Panc1 (cell line): ENCODE measurements at regions not wholly inside any gene's neighbourhood (a gene's known extent, or its start where the extent isn't known, plus 50 kb on each side); places are given as distances from the start of the nearest gene placed in this dataset.

Source experiments
- ATAC-seq: fragments of 200-7000 bp; cut with Tn5 transposase; 2 replicates; pipeline ENCODE4 v1.9.1; 2020; ENCODE audit warnings: mild to moderate bottlenecking, moderate library complexity
- BruUV-seq: library from RNA; stranded (reverse); fragments of 400-500 nt; replicated peaks from 2 replicates; lab custom pipeline; 2021; lab: Mats Ljungman, UMichigan
- CTCF ChIA-PET: fragments of 300-600 bp; sonication (Branson Sonifier 250); formaldehyde crosslinking; loops from one replicate; lab custom pipeline; 2022; ENCODE audit warnings: antibody characterized with exemption; lab: Charles Lee
- POLR2A ChIA-PET: fragments of 300-600 bp; sonication (Branson Sonifier 250); formaldehyde crosslinking; loops from one replicate; lab custom pipeline; 2022; ENCODE audit warnings: antibody characterized with exemption; lab: Charles Lee
- DNase-seq: peaks from one replicate; pipeline ENCODE4 v3.0.0-alpha.2; 2010; ENCODE audit warnings: low read depth, low spot score
- H3K27ac ChIP-seq: 2 replicates; pipeline ENCODE4 v1.5.1; 2011; ENCODE audit warnings: mild to moderate bottlenecking, low read length, inconsistent platforms
- H3K27me3 ChIP-seq: fragments of 200-500 bp; sonication (Bioruptor generic); 2 replicates; pipeline ENCODE4 v1.6.0; 2014; ENCODE audit warnings: low read length, inconsistent platforms; ENCODE audit not compliant: control insufficient read depth, insufficient read depth
- H3K36me3 ChIP-seq: fragments of 200-500 bp; sonication (Bioruptor generic); 2 replicates; pipeline ENCODE4 v1.5.1; 2014; ENCODE audit warnings: inconsistent platforms, mild to moderate bottlenecking, low read length, moderate library complexity; ENCODE audit not compliant: control insufficient read depth, insufficient read depth
- H3K4me1 ChIP-seq: 2 replicates; pipeline ENCODE4 v1.5.1; 2011; ENCODE audit warnings: inconsistent platforms, mild to moderate bottlenecking, low read length, moderate library complexity; ENCODE audit not compliant: control insufficient read depth, insufficient read depth
- H3K4me3 ChIP-seq, 2 experiments: 2 replicates each; pipeline ENCODE4 v1.5.1; 2011 to 2012; ENCODE audit warnings: low read depth in 2 of 2, low read length in 2 of 2, mild to moderate bottlenecking in 2 of 2, inconsistent platforms in 1 of 2, moderate library complexity in 1 of 2
- H3K9me3 ChIP-seq: fragments of 200-500 bp; sonication (Bioruptor generic); 2 replicates; pipeline ENCODE4 v1.5.1; 2014; ENCODE audit warnings: low read depth, mild to moderate bottlenecking, inconsistent platforms, low read length, moderate library complexity; ENCODE audit not compliant: control insufficient read depth, insufficient read depth
- CTCF ChIP-seq: fragments of 450-650 bp; IDR thresholded peaks from 2 replicates; pipeline ENCODE4 v1.5.1; 2017; ENCODE audit warnings: mild to moderate bottlenecking
- POLR2AphosphoS5 ChIP-seq: IDR thresholded peaks from 2 replicates; pipeline ENCODE4 v1.6.1; 2012; ENCODE audit warnings: mild to moderate bottlenecking, low read depth, low read length, moderate library complexity
- REST ChIP-seq, 2 experiments: IDR thresholded peaks; 2 replicates each; pipeline ENCODE4 v1.6.1; 2011 to 2012; ENCODE audit warnings: low read depth in 2 of 2, control low read depth in 1 of 2, low read length in 1 of 2, mild to moderate bottlenecking in 1 of 2, moderate library complexity in 1 of 2; ENCODE audit not compliant: insufficient read depth in 1 of 2
- SIN3A ChIP-seq: IDR thresholded peaks from 2 replicates; pipeline ENCODE4 v1.6.1; 2012; ENCODE audit warnings: low read depth, mild to moderate bottlenecking, low read length, moderate library complexity, borderline replicate concordance; ENCODE audit not compliant: insufficient read depth
- TCF7L2 ChIP-seq: IDR thresholded peaks from 2 replicates; pipeline ENCODE4 v1.6.1; 2011; ENCODE audit warnings: mild to moderate bottlenecking, low read depth, low read length, inconsistent platforms
- in situ Hi-C: cut with HindIII; loops from 2 replicates; pipeline ENCODE4 v1.10.0; 2016; ENCODE audit warnings: low sequenced_read_pairs, low pct_unique_long_range_greater_than_20kb
- intact Hi-C: fragments of 100-400 bp; cut with micrococcal nuclease; formaldehyde crosslinking; loops from one replicate; pipeline ENCODE4 v1.10.0; 2022; ENCODE audit not compliant: unreplicated experiment

GRCh38 chr16:87092958-87093357, 224.2 kb downstream of the C16orf95 start:
- H3K9me3 ChIP-seq = no peaks in the 10 kb centered on the region
- in situ Hi-C loops (no loop called here), intact Hi-C loops (no loop called here)
- no peak overlapping the region for H3K27ac ChIP-seq
- no peaks in the 10 kb centered on the region for H3K36me3 ChIP-seq
- ChIA-PET CTCF (no interaction called here), POLR2A (no interaction called here)
- DNase-seq (no peak), ATAC-seq (no peak)
- no peaks in the 10 kb centered on the region for H3K27me3 ChIP-seq
- H3K4me3 ChIP-seq = no peak overlapping the region
- TF ChIP-seq TCF7L2 (no peak), SIN3A (no peak), POLR2AphosphoS5 (no peak)
- BruUV-seq = no TSS peak
- H3K4me1 ChIP-seq = no peaks in the 10 kb centered on the region

- intact Hi-C loops (no loop called here), in situ Hi-C loops (no loop called here)
- no peak for DNase-seq
- ATAC-seq = no peak
- no TSS peak for BruUV-seq
- ChIA-PET CTCF (no interaction called here), POLR2A (no interaction called here)
- Histone ChIP-seq H3K27ac (no peak overlapping the region), H3K36me3 (no peaks in the 10 kb centered on the region), H3K9me3 (no peaks in the 10 kb centered on the region), H3K4me3 (no peak overlapping the region), H3K27me3 (no peaks in the 10 kb centered on the region), H3K4me1 (no peaks in the 10 kb centered on the region)
- no peak for TF ChIP-seq REST (IDR thresholded peaks at IDR 0.05; ENCODE audit: insufficient read depth in 1 of 2, low read depth in 2 of 2, low read length in 1 of 2)
- TF ChIP-seq TCF7L2 = no peak
- no peak for TF ChIP-seq SIN3A
- no peak for TF ChIP-seq POLR2AphosphoS5
Measured at GRCh38 chr16:87093804-87094555, 223.2 kb downstream of the C16orf95 start.

GRCh38 chr16:87094556-87094865, 222.7 kb downstream of the C16orf95 start:
- BruUV-seq = no TSS peak
- H3K27me3 ChIP-seq = no peaks in the 10 kb centered on the region
- DNase-seq (no peak), ATAC-seq (no peak)
- no peak overlapping the region for H3K4me3 ChIP-seq
- no peaks in the 10 kb centered on the region for H3K4me1 ChIP-seq
- CTCF ChIA-PET = no interaction called here
- POLR2A ChIA-PET = no interaction called here
- H3K36me3 ChIP-seq = no peaks in the 10 kb centered on the region
- intact Hi-C loops = no loop called here
- no peak for TF ChIP-seq POLR2AphosphoS5
- TF ChIP-seq CTCF = no peak
- TF ChIP-seq REST (IDR thresholded peaks at IDR 0.05; ENCODE audit: insufficient read depth in 1 of 2, low read depth in 2 of 2, low read length in 1 of 2) = no peak
- no peak for TF ChIP-seq SIN3A
- TF ChIP-seq TCF7L2 = no peak
- H3K9me3 ChIP-seq = no peaks in the 10 kb centered on the region
- H3K27ac ChIP-seq = no peak overlapping the region
- in situ Hi-C loops = no loop called here
